ENCODE measurements at regions not wholly inside any gene's neighbourhood (a gene's known extent, or its start where the extent isn't known, plus 50 kb on each side); places are given as distances from the start of the nearest gene placed in this dataset.

DNA sequence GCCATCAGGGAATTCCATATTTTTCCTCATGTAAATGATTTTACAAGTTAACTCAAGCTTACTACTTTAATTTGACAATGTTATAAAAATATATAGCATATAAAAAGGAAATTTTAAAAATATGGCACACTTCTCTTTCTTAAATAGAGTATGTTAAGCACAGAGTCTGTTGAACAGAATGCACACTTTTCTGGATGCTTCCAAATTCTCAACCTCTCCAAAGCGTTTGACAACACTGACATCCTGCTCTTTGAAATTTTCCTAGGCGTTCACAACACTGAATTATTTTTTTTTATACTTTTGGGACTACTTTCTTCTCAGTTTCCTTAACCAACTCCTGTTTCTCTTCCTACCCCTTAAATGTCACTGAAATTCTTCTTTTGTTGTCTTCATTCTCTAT is 117.8 kb upstream of the PLXNA2 start:
- WGBS: 83% methylated on average over 2 of the region's 2 CpGs

GRCh38 chr1:208366559-208366958 is 122.4 kb upstream of the PLXNA2 start:
- H3K4ac ChIP-seq (ENCODE audit: low read depth in 1 of 2, low read length in 2 of 2): no peak overlapping the region
- no peak overlapping the region for H3K14ac ChIP-seq (ENCODE audit: low read length in 2 of 2)
- H2AFZ ChIP-seq (ENCODE audit: low read depth, low read length): no peak overlapping the region
- H3K18ac ChIP-seq (ENCODE audit: low read depth in 1 of 2, low read length in 2 of 2): no peak overlapping the region
- no peak overlapping the region for H2BK5ac ChIP-seq (ENCODE audit: low read depth, low read length, poor library complexity, severe bottlenecking)
- H3K36me3 ChIP-seq (ENCODE audit: control insufficient read depth in 1 of 2, insufficient read depth in 2 of 2, low read depth in 1 of 2, low read length in 2 of 2): no peaks in the 10 kb centered on the region
- WGBS: 69% methylated on average over 1 of the region's 1 CpG
- no peak overlapping the region for H2BK15ac ChIP-seq (ENCODE audit: low read depth, poor library complexity, severe bottlenecking)
- no peaks in the 10 kb centered on the region for H3K9me3 ChIP-seq (ENCODE audit: control insufficient read depth, low read length)
- H3K27ac ChIP-seq (ENCODE audit: low read length, poor library complexity, severe bottlenecking): no peak overlapping the region
- H3K23ac ChIP-seq (ENCODE audit: low read length in 2 of 2): no peak overlapping the region
- no peak overlapping the region for H3K4me2 ChIP-seq (ENCODE audit: low read length, poor library complexity, severe bottlenecking)
- no peaks in the 10 kb centered on the region for H3K4me1 ChIP-seq (ENCODE audit: control insufficient read depth, insufficient read depth, low read depth, low read length)
- H3K27me3 ChIP-seq (ENCODE audit: control insufficient read depth in 1 of 2, insufficient read depth in 1 of 2, low read length in 2 of 2): peaks cover 0 to 4% of the 10 kb centered on the region in 2 experiments
- H3K79me1 ChIP-seq (replicated peaks; ENCODE audit: low read length, poor library complexity, severe bottlenecking): no peaks in the 10 kb centered on the region
- no peak overlapping the region for H3K9ac ChIP-seq (ENCODE audit: low read length)
- no peak overlapping the region for H4K91ac ChIP-seq (ENCODE audit: low read length)
- no peak overlapping the region for H2AK5ac ChIP-seq (ENCODE audit: low read length, severe bottlenecking)
- no peak overlapping the region for H2BK120ac ChIP-seq (ENCODE audit: low read depth, low read length)
- H4K8ac ChIP-seq (ENCODE audit: low read length): no peak overlapping the region
- H3K4me3 ChIP-seq (ENCODE audit: insufficient read depth in 1 of 2, low read depth in 1 of 2, low read length in 2 of 2): no peak overlapping the region
- no peak for DNase-seq
- H2BK12ac ChIP-seq (ENCODE audit: low read length in 2 of 2): no peak overlapping the region

More for the DNA sequence above, 117.8 kb upstream of the PLXNA2 start:
- Histone ChIP-seq H3K9me3 (ENCODE audit: control insufficient read depth, low read length) (no peaks in the 10 kb centered on the region), H3K18ac (ENCODE audit: low read depth in 1 of 2, low read length in 2 of 2) (no peak overlapping the region), H3K27me3 (ENCODE audit: control insufficient read depth in 1 of 2, insufficient read depth in 1 of 2, low read length in 2 of 2) (peaks cover 0 to 6% of the 10 kb centered on the region in 2 experiments), H2BK15ac (ENCODE audit: low read depth, poor library complexity, severe bottlenecking) (no peak overlapping the region), H4K8ac (ENCODE audit: low read length) (no peak overlapping the region), H3K14ac (ENCODE audit: low read length in 2 of 2) (no peak overlapping the region), H2BK5ac (ENCODE audit: low read depth, low read length, poor library complexity, severe bottlenecking) (no peak overlapping the region), H2AK5ac (ENCODE audit: low read length, severe bottlenecking) (no peak overlapping the region), H3K4ac (ENCODE audit: low read depth in 1 of 2, low read length in 2 of 2) (no peak overlapping the region), H3K79me1 (replicated peaks; ENCODE audit: low read length, poor library complexity, severe bottlenecking) (no peaks in the 10 kb centered on the region), H4K91ac (ENCODE audit: low read length) (no peak overlapping the region), H2AFZ (ENCODE audit: low read depth, low read length) (no peak overlapping the region), H3K4me3 (ENCODE audit: insufficient read depth in 1 of 2, low read depth in 1 of 2, low read length in 2 of 2) (no peak overlapping the region), H3K4me2 (ENCODE audit: low read length, poor library complexity, severe bottlenecking) (no peak overlapping the region), H2BK12ac (ENCODE audit: low read length in 2 of 2) (no peak overlapping the region), H3K4me1 (ENCODE audit: control insufficient read depth, insufficient read depth, low read depth, low read length) (no peaks in the 10 kb centered on the region), H2BK120ac (ENCODE audit: low read depth, low read length) (no peak overlapping the region), H3K36me3 (ENCODE audit: control insufficient read depth in 1 of 2, insufficient read depth in 2 of 2, low read depth in 1 of 2, low read length in 2 of 2) (no peaks in the 10 kb centered on the region), H3K27ac (ENCODE audit: low read length, poor library complexity, severe bottlenecking) (no peak overlapping the region), H3K9ac (ENCODE audit: low read length) (no peak overlapping the region), H3K23ac (ENCODE audit: low read length in 2 of 2) (no peak overlapping the region)
- DNase-seq: no peak

DNA sequence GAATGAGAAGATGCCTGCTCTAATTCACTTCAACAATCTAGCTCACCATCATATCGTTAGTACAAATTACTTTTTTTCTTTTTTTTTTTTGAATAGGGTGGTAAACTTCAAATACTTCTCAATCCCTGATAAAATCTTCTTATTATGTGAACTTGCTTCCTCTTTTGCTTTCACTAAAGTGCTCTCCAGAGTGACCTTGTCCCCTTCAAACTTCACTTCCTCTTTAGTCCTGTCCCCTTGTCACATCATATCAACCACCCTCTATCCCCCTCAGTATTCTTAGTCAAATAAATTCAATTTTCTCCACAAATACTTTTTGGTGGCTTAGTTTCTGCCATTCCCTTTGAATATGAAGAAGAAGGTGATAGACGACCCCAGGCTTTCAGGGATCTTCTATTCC is 124.9 kb upstream of the PLXNA2 start:
- no peak overlapping the region for H3K4me3 ChIP-seq (ENCODE audit: insufficient read depth in 1 of 2, low read depth in 1 of 2, low read length in 2 of 2)
- no peak for DNase-seq
- H3K23ac ChIP-seq (ENCODE audit: low read length in 2 of 2): no peak overlapping the region
- H3K4ac ChIP-seq (ENCODE audit: low read depth in 1 of 2, low read length in 2 of 2): no peak overlapping the region
- no peak overlapping the region for H4K91ac ChIP-seq (ENCODE audit: low read length)
- H3K79me1 ChIP-seq (replicated peaks; ENCODE audit: low read length, poor library complexity, severe bottlenecking): no peaks in the 10 kb centered on the region
- WGBS: 25% methylated on average over 1 of the region's 2 CpGs
- no peak overlapping the region for H3K14ac ChIP-seq (ENCODE audit: low read length in 2 of 2)
- H3K27ac ChIP-seq (ENCODE audit: low read length, poor library complexity, severe bottlenecking): no peak overlapping the region
- no peaks in the 10 kb centered on the region for H3K4me1 ChIP-seq (ENCODE audit: control insufficient read depth, insufficient read depth, low read depth, low read length)
- H2BK5ac ChIP-seq (ENCODE audit: low read depth, low read length, poor library complexity, severe bottlenecking): no peak overlapping the region
- H2AFZ ChIP-seq (ENCODE audit: low read depth, low read length): no peak overlapping the region
- H3K27me3 ChIP-seq (ENCODE audit: control insufficient read depth in 1 of 2, insufficient read depth in 1 of 2, low read length in 2 of 2): peaks cover 0 to 4% of the 10 kb centered on the region in 2 experiments
- no peak overlapping the region for H2AK5ac ChIP-seq (ENCODE audit: low read length, severe bottlenecking)
- H3K9ac ChIP-seq (ENCODE audit: low read length): no peak overlapping the region
- H2BK12ac ChIP-seq (ENCODE audit: low read length in 2 of 2): no peak overlapping the region
- no peak overlapping the region for H3K4me2 ChIP-seq (ENCODE audit: low read length, poor library complexity, severe bottlenecking)
- H2BK120ac ChIP-seq (ENCODE audit: low read depth, low read length): no peak overlapping the region
- H3K36me3 ChIP-seq (ENCODE audit: control insufficient read depth in 1 of 2, insufficient read depth in 2 of 2, low read depth in 1 of 2, low read length in 2 of 2): no peaks in the 10 kb centered on the region
- H3K9me3 ChIP-seq (ENCODE audit: control insufficient read depth, low read length): no peaks in the 10 kb centered on the region
- H3K18ac ChIP-seq (ENCODE audit: low read depth in 1 of 2, low read length in 2 of 2): no peak overlapping the region
- no peak overlapping the region for H2BK15ac ChIP-seq (ENCODE audit: low read depth, poor library complexity, severe bottlenecking)
- no peak overlapping the region for H4K8ac ChIP-seq (ENCODE audit: low read length)

- DNase-seq: no peak
- Histone ChIP-seq H2BK12ac (ENCODE audit: low read length in 2 of 2) (no peak overlapping the region), H4K8ac (ENCODE audit: low read length) (no peak overlapping the region), H3K23ac (ENCODE audit: low read length in 2 of 2) (no peak overlapping the region), H2AK5ac (ENCODE audit: low read length, severe bottlenecking) (no peak overlapping the region), H2BK5ac (ENCODE audit: low read depth, low read length, poor library complexity, severe bottlenecking) (no peak overlapping the region), H2BK15ac (ENCODE audit: low read depth, poor library complexity, severe bottlenecking) (no peak overlapping the region), H3K4me1 (ENCODE audit: control insufficient read depth, insufficient read depth, low read depth, low read length) (peaks cover 3% of the 10 kb centered on the region), H3K27me3 (ENCODE audit: control insufficient read depth in 1 of 2, insufficient read depth in 1 of 2, low read length in 2 of 2) (peaks cover 0 to 4% of the 10 kb centered on the region in 2 experiments), H3K4ac (ENCODE audit: low read depth in 1 of 2, low read length in 2 of 2) (no peak overlapping the region), H3K27ac (ENCODE audit: low read length, poor library complexity, severe bottlenecking) (no peak overlapping the region), H3K18ac (ENCODE audit: low read depth in 1 of 2, low read length in 2 of 2) (no peak overlapping the region), H3K79me1 (replicated peaks; ENCODE audit: low read length, poor library complexity, severe bottlenecking) (no peaks in the 10 kb centered on the region), H3K4me2 (ENCODE audit: low read length, poor library complexity, severe bottlenecking) (no peak overlapping the region), H4K91ac (ENCODE audit: low read length) (no peak overlapping the region), H2BK120ac (ENCODE audit: low read depth, low read length) (no peak overlapping the region), H3K4me3 (ENCODE audit: insufficient read depth in 1 of 2, low read depth in 1 of 2, low read length in 2 of 2) (no peak overlapping the region), H2AFZ (ENCODE audit: low read depth, low read length) (no peak overlapping the region), H3K9ac (ENCODE audit: low read length) (no peak overlapping the region), H3K36me3 (ENCODE audit: control insufficient read depth in 1 of 2, insufficient read depth in 2 of 2, low read depth in 1 of 2, low read length in 2 of 2) (no peaks in the 10 kb centered on the region), H3K9me3 (ENCODE audit: control insufficient read depth, low read length) (no peaks in the 10 kb centered on the region), H3K14ac (ENCODE audit: low read length in 2 of 2) (no peak overlapping the region)
- WGBS: 67% methylated on average over 2 of the region's 2 CpGs
These were observed 125.5 kb upstream of the PLXNA2 start for GRCh38 chr1:208369658-208370057.

Data from mesenchymal stem cell (in vitro differentiated cells and primary cell).